Activated B cell treated with CpG ODN at 0.5 μM for 24 hours (primary cell): ENCODE measurements at regions not wholly inside any gene's neighbourhood (a gene's known extent, or its start where the extent isn't known, plus 50 kb on each side); places are given as distances from the start of the nearest gene placed in this dataset.

Source experiments
- ATAC-seq: fragments of 200-7000 bp; cut with Tn5 transposase; one replicate; pipeline ENCODE4 v1.10.0; 2021; ENCODE audit warnings: low read depth, mild to moderate bottlenecking, moderate library complexity
- CTCF ChIA-PET: fragments of 350-600 bp; sonication (Branson Sonifier 250); formaldehyde crosslinking; loops from one replicate; lab custom pipeline; 2021; ENCODE audit warnings: antibody characterized with exemption; lab: Charles Lee
- POLR2A ChIA-PET: fragments of 350-600 bp; sonication (Branson Sonifier 250); formaldehyde crosslinking; loops from one replicate; lab custom pipeline; 2021; ENCODE audit warnings: antibody characterized with exemption; lab: Charles Lee
- DNase-seq: peaks from one replicate; pipeline ENCODE4 v3.0.0; 2022
- H3K27ac Mint-ChIP-seq: one replicate; pipeline ENCODE4 v1.8.0; 2020; ENCODE audit warnings: mixed read lengths
- H3K27me3 Mint-ChIP-seq: one replicate; pipeline ENCODE4 v1.8.0; 2021; ENCODE audit warnings: mixed read lengths
- H3K36me3 Mint-ChIP-seq: one replicate; pipeline ENCODE4 v1.8.0; 2021; ENCODE audit warnings: low read depth, mixed read lengths
- H3K4me1 Mint-ChIP-seq: one replicate; pipeline ENCODE4 v1.8.0; 2021; ENCODE audit warnings: mixed read lengths
- H3K4me3 Mint-ChIP-seq: one replicate; pipeline ENCODE4 v1.8.0; 2020; ENCODE audit warnings: mild to moderate bottlenecking, mixed read lengths
- H3K9me3 Mint-ChIP-seq: one replicate; pipeline ENCODE4 v1.8.0; 2020; ENCODE audit warnings: mixed read lengths
- CTCF ChIP-seq: fragments of 200-600 bp; IDR thresholded peaks from one replicate; pipeline ENCODE4 v1.8.0; 2022; ENCODE audit warnings: antibody characterized with exemption, mild to moderate bottlenecking
- intact Hi-C: fragments of 100-400 bp; cut with micrococcal nuclease; formaldehyde crosslinking; loops from one replicate; pipeline ENCODE4 v1.15.1; 2024

- no peak for DNase-seq
- no peak for TF ChIP-seq CTCF
- Mint-ChIP-seq H3K4me1 (no peaks in the 10 kb centered on the region), H3K4me3 (no peak overlapping the region), H3K36me3 (no peaks in the 10 kb centered on the region), H3K27ac (no peak overlapping the region), H3K9me3 (peaks cover 2% of the 10 kb centered on the region), H3K27me3 (peaks cover 6% of the 10 kb centered on the region)
- no peak for ATAC-seq
- CTCF ChIA-PET = no interaction called here
- intact Hi-C loops = no loop called here
- POLR2A ChIA-PET = no interaction called here
Measured at GRCh38 chr5:61765471-61765870, 433.4 kb downstream of the ZSWIM6 start.

- intact Hi-C loops = no loop called here
- Mint-ChIP-seq H3K27me3 (peaks cover 7% of the 10 kb centered on the region), H3K36me3 (no peaks in the 10 kb centered on the region), H3K9me3 (peaks cover 2% of the 10 kb centered on the region), H3K4me1 (no peaks in the 10 kb centered on the region), H3K4me3 (no peak overlapping the region), H3K27ac (no peak overlapping the region)
- CTCF ChIA-PET = no interaction called here
- TF ChIP-seq CTCF = no peak
- ATAC-seq = no peak
- POLR2A ChIA-PET = no interaction called here
- DNase-seq = no peak
Measured at GRCh38 chr5:61766141-61766540, 434.1 kb downstream of the ZSWIM6 start.

GRCh38 chr5:61767231-61768080 is 435.4 kb downstream of the ZSWIM6 start:
- H3K27me3 Mint-ChIP-seq = peaks cover 8% of the 10 kb centered on the region
- no peaks in the 10 kb centered on the region for H3K36me3 Mint-ChIP-seq
- H3K4me3 Mint-ChIP-seq = no peak overlapping the region
- no peak for TF ChIP-seq CTCF
- no peaks in the 10 kb centered on the region for H3K4me1 Mint-ChIP-seq
- H3K27ac Mint-ChIP-seq = no peak overlapping the region
- CTCF ChIA-PET = no interaction called here
- POLR2A ChIA-PET = no interaction called here
- intact Hi-C loops = no loop called here
- H3K9me3 Mint-ChIP-seq = no peaks in the 10 kb centered on the region
- ATAC-seq = no peak
- no peak for DNase-seq

- DNase-seq = no peak
- Mint-ChIP-seq H3K36me3 (no peaks in the 10 kb centered on the region), H3K9me3 (no peaks in the 10 kb centered on the region), H3K4me1 (no peaks in the 10 kb centered on the region), H3K27me3 (peaks cover 8% of the 10 kb centered on the region), H3K27ac (no peak overlapping the region), H3K4me3 (no peak overlapping the region)
- CTCF ChIA-PET = no interaction called here
- no peak for ATAC-seq
- TF ChIP-seq CTCF = no peak
- POLR2A ChIA-PET = no interaction called here
- intact Hi-C loops = no loop called here
Measured at GRCh38 chr5:61768692-61769281, 436.7 kb downstream of the ZSWIM6 start.

GRCh38 chr5:61771062-61771461 is 439.0 kb downstream of the ZSWIM6 start:
- ChIA-PET POLR2A (no interaction called here), CTCF (no interaction called here)
- DNase-seq (no peak), ATAC-seq (no peak)
- Mint-ChIP-seq H3K27ac (no peak overlapping the region), H3K9me3 (no peaks in the 10 kb centered on the region), H3K27me3 (peaks cover 12% of the 10 kb centered on the region), H3K4me1 (no peaks in the 10 kb centered on the region), H3K36me3 (no peaks in the 10 kb centered on the region), H3K4me3 (no peak overlapping the region)
- TF ChIP-seq CTCF = no peak
- intact Hi-C loops = no loop called here
